Spleen (tissue), 11 donors: ENCODE measurements at regions not wholly inside any gene's neighbourhood (a gene's known extent, or its start where the extent isn't known, plus 50 kb on each side); places are given as distances from the start of the nearest gene placed in this dataset.

Source experiments
- DNase-seq: peaks from one replicate; pipeline ENCODE4 v3.0.0-alpha.2; 2020
- H3K27ac ChIP-seq, 8 donors: fragments of 200-600 bp; sonication (generic) in 7 of 8; 1 replicate in 4 of 8; 2 replicates in 4 of 8; pipeline versions ENCODE4 v1.5.0 to v1.8.0; 2016 to 2021; ENCODE audit warnings: inconsistent platforms in 4 of 8, mild to moderate bottlenecking in 4 of 8, moderate library complexity in 1 of 8
- H3K27me3 ChIP-seq, 7 donors: fragments of 200-600 bp; sonication (generic) in 6 of 7; replicated peaks in 1 of 7; 1 replicate in 4 of 7; 2 replicates in 3 of 7; pipeline versions ENCODE4 v1.5.0 to v1.8.0; 2016 to 2021; ENCODE audit warnings: inconsistent platforms in 3 of 7, mild to moderate bottlenecking in 1 of 7
- H3K36me3 ChIP-seq, 6 donors: fragments of 200-600 bp; sonication (generic) in 5 of 6; 1 replicate in 4 of 6; 2 replicates in 2 of 6; pipeline versions ENCODE4 v1.5.0 to v1.8.0; 2016 to 2021; ENCODE audit warnings: inconsistent platforms in 2 of 6
- H3K4me1 ChIP-seq, 6 donors: fragments of 200-600 bp; sonication (generic) in 5 of 6; 1 replicate in 3 of 6; 2 replicates in 3 of 6; pipeline versions ENCODE4 v1.5.0 to v1.8.0; 2016 to 2021; ENCODE audit warnings: inconsistent platforms in 3 of 6
- H3K4me3 ChIP-seq, 8 donors: fragments of 200-600 bp; sonication (generic) in 7 of 8; 1 replicate in 4 of 8; 2 replicates in 4 of 8; pipeline versions ENCODE4 v1.5.0 to v1.8.0; 2016 to 2021; ENCODE audit warnings: inconsistent platforms in 4 of 8, mild to moderate bottlenecking in 4 of 8, moderate library complexity in 2 of 8
- H3K9me3 ChIP-seq, 8 donors: fragments of 200-600 bp; sonication (generic) in 7 of 8; 1 replicate in 4 of 8; 2 replicates in 4 of 8; pipeline versions ENCODE4 v1.5.0 to v1.8.0; 2016 to 2021; ENCODE audit warnings: inconsistent platforms in 4 of 8
- POLR2A ChIP-seq, 3 donors: fragments of 450-650 bp; IDR thresholded peaks; one replicate each; pipeline ENCODE4 v1.5.1; 2017; ENCODE audit warnings: antibody characterized with exemption in 3 of 3, mild to moderate bottlenecking in 1 of 3
- POLR2AphosphoS5 ChIP-seq, 3 donors: sonication (generic); formaldehyde crosslinking; IDR thresholded peaks; one replicate each; pipeline ENCODE4 v1.5.1; 2017; ENCODE audit warnings: antibody characterized with exemption in 3 of 3
- WGBS, 5 donors: extraction: QIAGEN DNeasy Blood & Tissue Kit in 3 of 5; methylation state at CpG; one replicate each; pipeline versions ENCODE4 v1.1.5 to v1.1.7; 2013 to 2018; 5-methylcytosine and 5-hydroxymethylcytosine counted together
- intact Hi-C: fragments of 100-400 bp; cut with DNase I; formaldehyde crosslinking; loops from one replicate; pipeline ENCODE4 v1.15.0; 2023; ENCODE audit warnings: low total_unique reads
- TF ChIP-seq, protein P1 (sequence below), 11 experiments: fragments of 200-600 bp in 7 of 11; fragments of 450-650 bp in 4 of 11; sonication (generic) in 4 of 11; IDR thresholded peaks in 8 of 11; conservative IDR thresholded peaks in 3 of 11; 1 replicate in 7 of 11; 2 replicates in 4 of 11; pipeline versions ENCODE4 v1.4.0 to v1.8.0; 2016 to 2021; ENCODE audit warnings: antibody characterized with exemption in 11 of 11, inconsistent platforms in 4 of 11, mild to moderate bottlenecking in 1 of 11
- donor health status: healthy with polysubstance abuse.
- donor health status: DM: no; HTN: no; CAD: no; lungs with moderate emphysema.
- donor health status: DM: no; HTN: no; CAD: no.
- donor health status: Bipolar disorder and iron deficiency.
- donor health status: healthy.
- donor health status: DM: no; HTN: no; CAD: no.
- donor health status: DM: yes; HTN: yes; CAD: no.

DNA sequence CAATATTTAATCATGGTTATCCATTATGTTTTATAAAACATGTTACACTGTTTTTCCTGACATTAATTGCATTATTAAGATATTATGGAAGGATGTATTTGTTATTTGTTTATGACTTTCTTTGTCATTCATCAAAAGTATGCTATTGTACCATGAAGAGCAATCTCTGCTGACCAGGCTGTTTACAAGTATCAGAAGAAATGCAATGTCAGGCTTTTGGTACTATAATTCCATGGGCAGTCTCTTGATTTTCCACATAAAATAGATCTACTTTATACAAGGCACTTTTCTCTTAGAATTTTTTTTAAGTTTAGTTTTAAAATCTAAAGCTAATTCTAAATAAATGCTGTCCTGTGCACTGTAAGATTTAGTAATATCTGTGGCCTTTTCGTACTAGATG is 196.6 kb downstream of the COX7C start:
- H3K27me3 ChIP-seq = no peaks in the 10 kb centered on the region
- 76 to 92% (median 81%) methylated on average over 1 of the region's 1 CpG for WGBS, 5 donors
- no peaks in the 10 kb centered on the region for H3K36me3 ChIP-seq
- no peaks in the 10 kb centered on the region for H3K9me3 ChIP-seq
- H3K27ac ChIP-seq = no peak overlapping the region
- no peak overlapping the region for H3K4me3 ChIP-seq
- TF ChIP-seq, protein P1, sequence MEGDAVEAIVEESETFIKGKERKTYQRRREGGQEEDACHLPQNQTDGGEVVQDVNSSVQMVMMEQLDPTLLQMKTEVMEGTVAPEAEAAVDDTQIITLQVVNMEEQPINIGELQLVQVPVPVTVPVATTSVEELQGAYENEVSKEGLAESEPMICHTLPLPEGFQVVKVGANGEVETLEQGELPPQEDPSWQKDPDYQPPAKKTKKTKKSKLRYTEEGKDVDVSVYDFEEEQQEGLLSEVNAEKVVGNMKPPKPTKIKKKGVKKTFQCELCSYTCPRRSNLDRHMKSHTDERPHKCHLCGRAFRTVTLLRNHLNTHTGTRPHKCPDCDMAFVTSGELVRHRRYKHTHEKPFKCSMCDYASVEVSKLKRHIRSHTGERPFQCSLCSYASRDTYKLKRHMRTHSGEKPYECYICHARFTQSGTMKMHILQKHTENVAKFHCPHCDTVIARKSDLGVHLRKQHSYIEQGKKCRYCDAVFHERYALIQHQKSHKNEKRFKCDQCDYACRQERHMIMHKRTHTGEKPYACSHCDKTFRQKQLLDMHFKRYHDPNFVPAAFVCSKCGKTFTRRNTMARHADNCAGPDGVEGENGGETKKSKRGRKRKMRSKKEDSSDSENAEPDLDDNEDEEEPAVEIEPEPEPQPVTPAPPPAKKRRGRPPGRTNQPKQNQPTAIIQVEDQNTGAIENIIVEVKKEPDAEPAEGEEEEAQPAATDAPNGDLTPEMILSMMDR (IDR thresholded peaks at IDR 0.05 in 8 of 11, conservative IDR thresholded peaks at IDR 0.05 in 3 of 11) = no peak
- no peak for TF ChIP-seq POLR2A (IDR thresholded peaks at IDR 0.05)
- no peak for TF ChIP-seq POLR2AphosphoS5 (IDR thresholded peaks at IDR 0.05)
- no peak for DNase-seq
- no peaks in the 10 kb centered on the region for H3K4me1 ChIP-seq
- intact Hi-C loops = no loop called here

GRCh38 chr5:86814907-86815306 is 197.2 kb downstream of the COX7C start:
- TF ChIP-seq, protein P1 (IDR thresholded peaks at IDR 0.05 in 8 of 11, conservative IDR thresholded peaks at IDR 0.05 in 3 of 11) = no peak
- TF ChIP-seq POLR2AphosphoS5 (IDR thresholded peaks at IDR 0.05) (no peak), POLR2A (IDR thresholded peaks at IDR 0.05) (no peak)
- H3K9me3 ChIP-seq = no peaks in the 10 kb centered on the region
- no peak for DNase-seq
- no peaks in the 10 kb centered on the region for H3K27me3 ChIP-seq
- no peak overlapping the region for H3K27ac ChIP-seq
- H3K36me3 ChIP-seq = no peaks in the 10 kb centered on the region
- intact Hi-C loops = no loop called here
- H3K4me1 ChIP-seq = no peaks in the 10 kb centered on the region
- H3K4me3 ChIP-seq = no peak overlapping the region

DNA sequence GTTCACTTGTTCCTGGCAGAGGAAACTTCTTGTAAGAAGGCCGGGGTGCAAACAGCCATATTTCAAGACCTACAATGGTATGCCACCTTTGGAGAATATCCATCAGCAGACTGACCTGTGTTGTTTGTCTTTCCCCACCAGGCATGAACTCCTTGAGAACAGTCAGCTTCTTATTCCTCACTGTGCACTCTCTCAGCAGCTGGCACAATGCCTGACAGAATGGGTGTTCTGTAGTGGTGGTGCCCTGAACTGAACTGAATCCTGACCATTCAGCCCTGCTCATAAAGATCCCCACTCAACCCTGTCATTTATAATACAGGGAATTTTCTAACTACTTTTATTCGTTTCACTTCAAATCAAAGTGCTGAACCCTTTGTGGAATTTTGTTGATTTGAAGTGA is 206.9 kb downstream of the COX7C start:
- Histone ChIP-seq H3K36me3 (no peaks in the 10 kb centered on the region), H3K27ac (no peak overlapping the region), H3K4me3 (no peak overlapping the region), H3K27me3 (no peaks in the 10 kb centered on the region), H3K4me1 (no peaks in the 10 kb centered on the region), H3K9me3 (peaks cover 0 to 7% (median 0%) of the 10 kb centered on the region in 8 donors)
- intact Hi-C loops = no loop called here
- WGBS, 5 donors = 42 to 65% (median 57%) methylated on average over 2 of the region's 2 CpGs
- TF ChIP-seq POLR2AphosphoS5 (IDR thresholded peaks at IDR 0.05) = no peak
- TF ChIP-seq POLR2A (IDR thresholded peaks at IDR 0.05) = no peak
- TF ChIP-seq, protein P1 (IDR thresholded peaks at IDR 0.05 in 8 of 11, conservative IDR thresholded peaks at IDR 0.05 in 3 of 11) = no peak
- DNase-seq = no peak

- no peaks in the 10 kb centered on the region for H3K4me1 ChIP-seq
- TF ChIP-seq POLR2A (IDR thresholded peaks at IDR 0.05) (no peak), POLR2AphosphoS5 (IDR thresholded peaks at IDR 0.05) (no peak)
- TF ChIP-seq, protein P1 (IDR thresholded peaks at IDR 0.05 in 8 of 11, conservative IDR thresholded peaks at IDR 0.05 in 3 of 11) = no peak
- intact Hi-C loops = no loop called here
- H3K9me3 ChIP-seq = peaks cover 0 to 7% (median 0%) of the 10 kb centered on the region in 8 donors
- no peaks in the 10 kb centered on the region for H3K27me3 ChIP-seq
- no peak overlapping the region for H3K27ac ChIP-seq
- H3K4me3 ChIP-seq = no peak overlapping the region
- DNase-seq = no peak
- no peaks in the 10 kb centered on the region for H3K36me3 ChIP-seq
Observed at GRCh38 chr5:86831128-86831527, 213.4 kb downstream of the COX7C start.
